K562 (cell line): ENCODE measurements at regions not wholly inside any gene's neighbourhood (a gene's known extent, or its start where the extent isn't known, plus 50 kb on each side); places are given as distances from the start of the nearest gene placed in this dataset.

Experiments
- CHD1 ChIP-seq: fragments of 200-600 bp; sonication (generic); IDR thresholded peaks from one replicate; pipeline ENCODE4 v1.6.1; 2012; ENCODE audit warnings: mild to moderate bottlenecking, moderate library complexity, low read length, inconsistent platforms
- ELF4 ChIP-seq: fragments of 450-650 bp; formaldehyde crosslinking; IDR thresholded peaks from 2 replicates; pipeline ENCODE4 v1.4.0; 2022; ENCODE audit warnings: missing genetic modification characterization
- HDAC3 ChIP-seq: fragments of 450-650 bp; IDR thresholded peaks from 2 replicates; pipeline ENCODE4 v1.6.1; 2018; ENCODE audit warnings: borderline replicate concordance, mild to moderate bottlenecking, moderate library complexity; ENCODE audit not compliant: partially characterized antibody
- HINFP ChIP-seq: fragments of 450-650 bp; conservative IDR thresholded peaks from 2 replicates; pipeline ENCODE4 v1.6.1; 2016; ENCODE audit warnings: missing genetic modification characterization, low read depth, mild to moderate bottlenecking, control low read depth, missing compliant biosample characterization
- KAT7 ChIP-seq: sonication (generic); formaldehyde crosslinking; IDR thresholded peaks from 2 replicates; pipeline ENCODE4 v1.8.0; 2022; ENCODE audit warnings: missing genetic modification reagents, mild to moderate bottlenecking, borderline replicate concordance
- KLF1 ChIP-seq: fragments of 450-650 bp; IDR thresholded peaks from 2 replicates; pipeline ENCODE4 v1.6.1; 2016; ENCODE audit warnings: missing genetic modification characterization, missing compliant biosample characterization
- MGA ChIP-seq: fragments of 450-650 bp; IDR thresholded peaks from 2 replicates; pipeline ENCODE4 v1.6.1; 2016; ENCODE audit warnings: mild to moderate bottlenecking, moderate library complexity
- MXI1 ChIP-seq: IDR thresholded peaks from 2 replicates; pipeline ENCODE4 v1.6.1; 2011; ENCODE audit warnings: low read depth, mild to moderate bottlenecking, improper control_type of control experiment, low read length
- ZFP36 ChIP-seq: fragments of 150-350 bp; IDR thresholded peaks from 2 replicates; pipeline ENCODE4 v1.6.1; 2018; ENCODE audit warnings: low read length, low read depth; ENCODE audit not compliant: partially characterized antibody
- ZHX1 ChIP-seq: fragments of 150-350 bp; conservative IDR thresholded peaks from 2 replicates; pipeline ENCODE4 v1.6.1; 2014; ENCODE audit warnings: low read length
- ZZZ3 ChIP-seq: fragments of 450-650 bp; IDR thresholded peaks from 2 replicates; pipeline ENCODE4 v1.6.1; 2016; ENCODE audit warnings: antibody characterized with exemption, mild to moderate bottlenecking, moderate library complexity

- TF ChIP-seq ZHX1, result no peak
- TF ChIP-seq MXI1, result no peak
- no peak for TF ChIP-seq CHD1
- no peak for TF ChIP-seq ELF4 (CRISPR knock-in tag)
- TF ChIP-seq KLF1, result no peak
- no peak for TF ChIP-seq HINFP
- no peak for TF ChIP-seq MGA
- no peak for TF ChIP-seq ZFP36
- no peak for TF ChIP-seq KAT7
- TF ChIP-seq ZZZ3, result no peak
- TF ChIP-seq HDAC3, result no peak
Observed at GRCh38 chr14:83461521-83461920, 1927.9 kb upstream of the SEL1L start (continued).
